ENCODE measurements at regions not wholly inside any gene's neighbourhood (a gene's known extent, or its start where the extent isn't known, plus 50 kb on each side); places are given as distances from the start of the nearest gene placed in this dataset.

- WGBS (ENCODE audit: insufficient coverage, low coverage, missing lambda C conversion rate), result 0% methylated on average over 2 of the region's 2 CpGs
- H3K36me3 ChIP-seq (ENCODE audit: control insufficient read depth, insufficient read depth, low read length), result no peaks in the 10 kb centered on the region
- no peaks in the 10 kb centered on the region for H3K9me1 ChIP-seq (ENCODE audit: control insufficient read depth, insufficient read depth, low read length)
- POLR2A ChIA-PET, result no interaction called here
- no peaks in the 10 kb centered on the region for H3K9me3 ChIP-seq (replicated peaks; ENCODE audit: control insufficient read depth, insufficient read depth, low read depth, low read length)
- in situ Hi-C loops (cut with MboI) (no loop called here), intact Hi-C loops (cut with micrococcal nuclease) (no loop called here)
- no peak overlapping the region for H3K4me2 ChIP-seq (ENCODE audit: insufficient read depth, low read length)
- DNase-seq (ENCODE audit: extremely low read depth in 1 of 4, low spot score in 3 of 4) (no peak), FAIRE-seq (no peak), ATAC-seq (no peak)
- BruUV-seq (replicated peaks), result no TSS peak
- no peak overlapping the region for H3K4me3 ChIP-seq
- no peaks in the 10 kb centered on the region for H4K20me1 ChIP-seq (replicated peaks; ENCODE audit: control insufficient read depth, insufficient read depth, low read length)
- CTCF ChIA-PET (ENCODE audit: low intra/inter-chr PET ratio), result no interaction called here
- no peak for TF ChIP-seq SNAPC5 (CRISPR knock-in tag; IDR thresholded peaks at IDR 0.05)
- no peak for TF ChIP-seq KLF16 (IDR thresholded peaks at IDR 0.05)
- no peak for TF ChIP-seq DMBX1 (CRISPR knock-in tag; IDR thresholded peaks at IDR 0.05; ENCODE audit: borderline replicate concordance)
- TF ChIP-seq HMBOX1 (IDR thresholded peaks at IDR 0.05), result no peak
- TF ChIP-seq ARID3A (IDR thresholded peaks at IDR 0.05; ENCODE audit: borderline replicate concordance, low read depth, low read length), result no peak
- TF ChIP-seq ZNF263 (CRISPR knock-in tag; IDR thresholded peaks at IDR 0.05; ENCODE audit: borderline replicate concordance), result no peak
- no peak for TF ChIP-seq ZZZ3 (IDR thresholded peaks at IDR 0.05)
- no peak for TF ChIP-seq ZNF586 (CRISPR knock-in tag; conservative IDR thresholded peaks at IDR 0.05)
- TF ChIP-seq KDM5B (IDR thresholded peaks at IDR 0.05; ENCODE audit: insufficient replicate concordance, low read depth, low read length), result no peak
- no peak for TF ChIP-seq ETV6 (IDR thresholded peaks at IDR 0.05; ENCODE audit: borderline replicate concordance in 1 of 2, low read depth in 2 of 2, low read length in 1 of 2)
- no peak for TF ChIP-seq ETV6 (CRISPR knock-in tag; IDR thresholded peaks at IDR 0.05; ENCODE audit: borderline replicate concordance)
- no peak for TF ChIP-seq ZNF324 (CRISPR knock-in tag; IDR thresholded peaks at IDR 0.05)
- TF ChIP-seq ETV5 (CRISPR knock-in tag; IDR thresholded peaks at IDR 0.05; ENCODE audit: low read depth), result no peak
- no peak for TF ChIP-seq HNRNPK (IDR thresholded peaks at IDR 0.05; ENCODE audit: low read depth, low read length, poor library complexity, severe bottlenecking)
- TF ChIP-seq COPS2 (conservative IDR thresholded peaks at IDR 0.05), result no peak
- no peak for TF ChIP-seq POLR2H (tag; IDR thresholded peaks at IDR 0.05; ENCODE audit: low read depth)
- TF ChIP-seq SRSF7 (optimal IDR thresholded peaks at IDR 0.05; ENCODE audit: low read depth, low read length), result no peak
- no peak for TF ChIP-seq MAFK (IDR thresholded peaks at IDR 0.05; ENCODE audit: low read length)
- TF ChIP-seq MEF2A (IDR thresholded peaks at IDR 0.05; ENCODE audit: control insufficient read depth, low read depth, low read length), result no peak
- no peak for TF ChIP-seq ZNF311 (CRISPR knock-in tag; IDR thresholded peaks at IDR 0.05)
- no peaks in the 10 kb centered on the region for H3K4me1 ChIP-seq (replicated peaks in 1 of 2; ENCODE audit: control insufficient read depth in 2 of 2, insufficient read depth in 2 of 2, low read length in 2 of 2)
- H2AFZ ChIP-seq (ENCODE audit: low read depth, low read length), result no peak overlapping the region
- H3K9ac ChIP-seq (ENCODE audit: insufficient read depth in 1 of 2, low read depth in 2 of 2, low read length in 2 of 2), result no peak overlapping the region
- H3K27ac ChIP-seq (ENCODE audit: extremely low read depth, low read depth, low read length), result no peak overlapping the region
- H3K79me2 ChIP-seq (ENCODE audit: control insufficient read depth, insufficient read depth, low read length), result no peaks in the 10 kb centered on the region
- H3K27me3 ChIP-seq (ENCODE audit: control insufficient read depth in 2 of 2, insufficient read depth in 2 of 2, low read length in 2 of 2), result no peaks in the 10 kb centered on the region
Measured at GRCh38 chrX:122641136-122641535, 542.9 kb upstream of the GRIA3 start.

Measured in K562 (cell line).